GM18873 (cell line): ENCODE measurements at regions not wholly inside any gene's neighbourhood (a gene's known extent, or its start where the extent isn't known, plus 50 kb on each side); places are given as distances from the start of the nearest gene placed in this dataset.
"Not testable (repeated sequence)": the region's sequence is repeated elsewhere in the genome, so short reads cannot be mapped to it uniquely, and the experiment has no call there.

Experiments used
- ATAC-seq: cut with Tn5 transposase; IDR thresholded peaks from one replicate; pipeline ENCODE4 v1.9.1; 2021; ENCODE audit warnings: mild to moderate bottlenecking, moderate library complexity, moderate number of reproducible peaks; ENCODE audit not compliant: unreplicated experiment, low FRiP score

DNA sequence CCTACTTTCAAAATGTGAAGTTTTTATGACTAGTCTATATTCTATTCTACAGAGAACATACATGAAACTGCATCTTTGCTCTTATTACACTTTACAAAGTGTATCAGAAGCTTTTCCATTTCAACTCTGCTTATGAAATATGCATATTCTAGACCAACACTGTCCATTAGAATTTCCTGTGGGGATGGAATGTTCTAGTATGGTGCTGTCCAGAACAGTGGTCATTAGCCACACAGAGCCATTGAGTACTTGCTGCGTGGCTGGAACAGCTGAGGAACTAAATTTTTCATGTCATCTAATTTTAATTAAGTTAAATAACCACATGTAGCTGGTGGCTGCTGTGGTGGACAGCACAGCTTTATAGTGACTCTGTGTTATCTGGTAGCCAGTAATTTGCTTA is 105.9 kb upstream of the PDE10A start:
- no peak for ATAC-seq

DNA sequence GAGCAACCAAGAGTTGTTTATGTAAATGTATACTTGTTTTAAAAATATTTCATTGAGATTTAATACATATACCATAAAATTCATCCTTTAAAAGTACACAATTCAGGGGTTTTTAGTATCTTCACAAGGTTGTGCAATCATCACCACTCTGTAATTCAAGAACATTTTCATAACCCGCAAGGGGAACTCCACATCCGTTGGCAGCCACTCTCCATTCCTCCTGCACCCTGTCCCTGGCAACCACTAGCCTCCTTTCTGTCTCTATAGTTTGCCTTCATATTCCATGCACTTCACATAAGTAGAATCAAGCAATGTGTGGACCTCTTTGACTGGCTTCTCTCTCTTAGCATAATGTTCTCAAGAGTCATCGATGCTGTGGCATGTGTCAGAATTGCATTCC is 104.2 kb upstream of the PDE10A start:
- no peak for ATAC-seq

- ATAC-seq, result no peak
These were observed 103.4 kb upstream of the PDE10A start for GRCh38 chr6:165766457-165766856.

- no peak for ATAC-seq
These were observed 103.0 kb upstream of the PDE10A start for GRCh38 chr6:165766026-165766425.

GRCh38 chr6:165765256-165765655 is 102.2 kb upstream of the PDE10A start:
- ATAC-seq, result not testable (repeated sequence)

GRCh38 chr6:165762876-165763275 is 99.8 kb upstream of the PDE10A start:
- ATAC-seq, result no peak

- no peak for ATAC-seq
These were observed 99.1 kb upstream of the PDE10A start for GRCh38 chr6:165762125-165762524.

GRCh38 chr6:165760803-165761185 is 97.8 kb upstream of the PDE10A start:
- no peak for ATAC-seq

GRCh38 chr6:165760126-165760802 is 97.2 kb upstream of the PDE10A start:
- ATAC-seq, result no peak

GRCh38 chr6:165758441-165758840 is 95.4 kb upstream of the PDE10A start:
- ATAC-seq, result no peak

DNA sequence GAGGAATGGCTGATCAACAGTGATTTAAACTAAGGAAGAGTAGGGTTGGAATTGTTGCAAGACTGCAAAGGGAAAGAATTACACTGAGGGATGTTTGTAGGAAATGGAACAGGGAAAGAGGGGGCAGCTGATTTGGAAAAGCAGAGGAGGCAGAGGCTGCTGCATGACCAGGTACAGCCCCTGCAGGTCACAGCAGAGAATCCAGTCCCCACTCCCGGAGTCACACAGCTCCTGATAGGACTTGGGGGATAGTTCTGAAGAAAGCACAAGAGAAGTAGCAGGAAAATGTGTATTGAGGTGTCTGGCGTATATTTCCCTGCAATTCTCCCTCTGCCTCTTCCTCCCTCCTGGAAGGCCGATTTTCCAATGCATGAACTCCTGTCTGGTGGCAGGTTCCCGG is 92.5 kb upstream of the PDE10A start:
- no peak for ATAC-seq

GRCh38 chr6:165753506-165753905 is 90.5 kb upstream of the PDE10A start:
- ATAC-seq, result no peak

- ATAC-seq, result no peak
These were observed 89.4 kb upstream of the PDE10A start for GRCh38 chr6:165752451-165752850.

- no peak for ATAC-seq
These were observed 88.4 kb upstream of the PDE10A start for GRCh38 chr6:165751486-165751885.

DNA sequence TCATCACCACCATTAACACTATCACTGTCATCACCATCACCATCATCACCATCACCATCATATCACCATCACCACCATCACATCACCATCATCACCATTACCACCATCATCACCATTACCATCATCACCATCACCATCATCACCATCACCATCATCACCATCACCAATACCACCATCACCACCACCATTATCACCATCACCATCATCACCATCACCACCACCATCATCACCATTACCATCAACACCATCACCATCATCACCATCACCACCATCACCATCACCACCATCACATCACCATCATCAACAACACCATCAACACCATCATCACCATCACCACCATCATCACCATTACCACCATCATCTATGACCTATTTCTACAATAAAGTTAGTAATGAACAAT is 86.1 kb upstream of the PDE10A start:
- ATAC-seq, result no peak

DNA sequence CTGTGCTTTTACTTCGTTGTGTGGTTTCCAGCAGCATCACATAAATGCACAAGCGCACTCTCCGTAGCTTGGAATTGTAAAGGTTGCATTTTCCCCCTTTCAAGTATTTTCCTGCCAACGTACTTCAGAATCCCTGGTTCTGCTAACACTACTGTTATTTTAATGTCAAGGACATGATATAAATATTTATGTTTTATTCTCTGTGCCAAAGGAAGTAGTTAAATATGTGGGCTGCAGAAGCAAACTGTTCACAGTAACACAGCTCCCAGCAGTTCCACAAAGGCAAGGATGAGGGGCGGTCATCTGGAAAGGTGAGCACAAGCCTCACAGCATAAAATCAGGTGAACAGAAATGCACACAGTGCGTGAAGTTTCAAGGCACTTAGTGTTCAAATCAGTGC is 85.3 kb upstream of the PDE10A start:
- no peak for ATAC-seq

- ATAC-seq, result no peak
These were observed 84.9 kb upstream of the PDE10A start for GRCh38 chr6:165747963-165748362.

DNA sequence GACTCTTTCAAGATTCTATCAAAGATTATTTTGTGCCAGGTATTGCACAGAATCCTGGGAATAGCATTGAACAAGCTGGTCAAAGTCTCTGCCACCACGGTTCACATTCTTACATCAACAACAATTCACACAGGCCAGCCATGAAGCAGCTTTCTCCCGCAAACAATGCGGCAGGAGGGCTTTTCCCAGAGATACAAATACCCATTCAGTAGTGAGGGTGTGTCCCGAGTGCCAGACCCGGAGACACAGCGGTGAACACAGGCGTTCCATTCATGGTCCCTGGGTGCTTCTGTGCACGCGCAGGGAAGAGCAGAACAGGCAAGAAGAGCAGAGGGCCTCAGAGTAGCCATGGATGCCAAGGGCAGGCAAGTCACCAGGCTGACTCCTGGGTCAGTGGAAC is 83.3 kb upstream of the PDE10A start:
- ATAC-seq, result no peak

DNA sequence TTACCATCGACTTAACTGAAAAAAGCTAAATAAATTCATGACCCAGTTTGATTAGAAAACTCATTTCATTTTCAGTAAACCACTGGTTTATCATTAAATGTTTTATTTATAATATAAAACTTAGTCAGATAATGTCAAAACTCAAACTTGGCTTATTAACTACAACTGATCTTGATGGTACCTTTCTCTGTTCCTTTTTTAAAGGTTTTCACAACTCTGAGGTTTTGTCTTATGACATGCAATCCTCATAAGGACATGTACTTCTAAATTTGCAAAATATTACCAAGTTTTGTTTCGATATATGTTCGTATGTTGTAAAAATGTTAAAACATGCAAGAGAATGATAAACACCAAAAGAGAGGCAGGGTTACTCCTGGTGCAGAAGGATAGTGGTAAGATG is 82.5 kb upstream of the PDE10A start:
- no peak for ATAC-seq

DNA sequence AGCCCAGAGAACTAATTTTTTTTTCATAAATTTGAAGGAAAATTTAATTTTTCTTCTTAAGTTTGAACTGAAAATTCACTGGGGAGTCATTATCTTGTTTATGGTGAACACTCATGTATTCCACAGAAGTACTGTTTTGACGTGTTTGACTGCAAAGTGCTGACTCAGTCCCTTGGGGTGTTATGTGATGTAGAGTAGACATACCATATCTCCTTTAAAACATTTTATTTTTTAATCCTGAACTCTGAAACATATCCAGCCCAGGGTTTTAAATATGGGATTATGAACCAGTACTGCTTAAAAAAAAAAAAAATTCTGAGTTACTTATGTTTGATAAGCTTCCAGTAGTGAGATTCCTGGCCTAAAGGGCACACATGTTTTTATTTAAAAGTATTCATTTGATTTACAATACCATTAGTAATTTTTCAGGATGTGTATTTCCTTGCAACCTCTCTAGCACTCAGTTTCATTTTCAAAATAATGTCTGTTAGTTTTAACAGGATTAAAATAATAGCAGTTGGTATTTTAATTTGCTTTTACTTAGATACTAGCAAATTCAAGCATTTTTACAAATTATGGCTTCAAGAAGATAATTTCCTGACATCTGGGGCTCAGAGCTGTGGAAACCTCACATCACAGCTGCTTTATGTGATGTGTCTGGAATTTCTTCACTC is 81.7 kb upstream of the PDE10A start:
- ATAC-seq, result no peak

GRCh38 chr6:165743366-165743898 is 80.4 kb upstream of the PDE10A start:
- no peak for ATAC-seq

DNA sequence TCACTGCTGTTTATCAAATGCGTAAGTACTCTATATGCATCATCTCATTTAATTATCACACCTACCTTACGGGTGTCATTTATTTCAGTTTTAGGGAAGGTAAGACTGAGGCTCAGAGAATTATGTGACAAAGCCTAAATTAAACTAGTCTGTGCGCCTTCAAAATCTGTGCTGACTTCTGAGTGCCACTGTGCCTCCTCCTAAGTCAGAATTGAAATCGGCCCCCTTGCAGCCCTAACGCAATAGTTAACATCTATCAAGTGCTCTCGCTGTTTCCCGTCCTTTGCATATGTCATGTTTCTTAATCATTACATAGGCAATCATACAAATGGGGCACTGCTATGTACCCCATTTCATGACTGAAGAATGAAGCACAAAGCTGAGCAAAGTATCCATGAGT is 79.0 kb upstream of the PDE10A start:
- ATAC-seq, result no peak
